A549 (cell line): ENCODE measurements at regions not wholly inside any gene's neighbourhood (a gene's known extent, or its start where the extent isn't known, plus 50 kb on each side); places are given as distances from the start of the nearest gene placed in this dataset.

Experiments
- ATAC-seq, 2 experiments: fragments of 200-7000 bp in 1 of 2; fragments of >200 bp in 1 of 2; cut with Nextera tagmentation in 1 of 2; cut with Tn5 transposase in 1 of 2; 3 replicates each; pipeline versions ENCODE4 v1.8.0 to v1.9.1; 2018 to 2020; ENCODE audit warnings: mild to moderate bottlenecking in 1 of 2, moderate library complexity in 1 of 2
- CTCF ChIA-PET: fragments of 300-600 bp; sonication (Branson Sonifier 250); formaldehyde crosslinking; extraction: SDS; loops from one replicate; lab custom pipeline; 2021; ENCODE audit warnings: antibody characterized with exemption, inconsistent platforms; lab: Yijun Ruan, JAX
- POLR2A ChIA-PET: fragments of 350-600 bp; formaldehyde crosslinking; extraction: SDS; loops from one replicate; lab custom pipeline; 2021; ENCODE audit warnings: antibody characterized with exemption, inconsistent platforms; lab: Yijun Ruan, JAX
- DNase-seq, 2 experiments: peaks; one replicate each; pipeline versions ENCODE4 v3.0.0 to v3.0.0-alpha.2; 2011 to 2016; ENCODE audit warnings: low read depth in 1 of 2, low spot score in 1 of 2
- FAIRE-seq: peaks from 2 replicates; lab custom pipeline; 2011; peaks lifted over from hg19 to GRCh38; lab: Jason Lieb, UNC
- H3K27ac ChIP-seq, 2 experiments: fragments of >200 bp; sonication (Bioruptor Twin); formaldehyde crosslinking; 3 replicates each; pipeline ENCODE4 v1.5.1; 2016 to 2017
- H3K4me1 ChIP-seq: fragments of >200 bp; sonication (Bioruptor Twin); formaldehyde crosslinking; 3 replicates; pipeline ENCODE4 v1.6.1; 2016
- H3K4me2 ChIP-seq: fragments of >200 bp; sonication (Bioruptor Twin); formaldehyde crosslinking; 3 replicates; pipeline ENCODE4 v1.6.1; 2016
- H3K4me3 ChIP-seq: fragments of >200 bp; sonication (Bioruptor Twin); formaldehyde crosslinking; 3 replicates; pipeline ENCODE4 v1.5.1; 2016
- H3K9me3 ChIP-seq: fragments of >200 bp; sonication (Bioruptor Twin); formaldehyde crosslinking; 3 replicates; pipeline ENCODE4 v1.6.1; 2016
- ATOH8 ChIP-seq: fragments of 250-450 bp; sonication (Bioruptor Pico); IDR thresholded peaks from 2 replicates; pipeline ENCODE4 v1.5.0; 2020; ENCODE audit warnings: low read depth, mild to moderate bottlenecking, moderate library complexity
- BCL3 ChIP-seq: fragments of >200 bp; sonication (Bioruptor Twin); formaldehyde crosslinking; IDR thresholded peaks from 3 replicates; pipeline ENCODE4 v1.6.1; 2016
- CBX2 ChIP-seq: fragments of 200-600 bp; sonication (generic); IDR thresholded peaks from 2 replicates; pipeline ENCODE4 v1.6.1; 2016; ENCODE audit warnings: low read depth, mild to moderate bottlenecking, borderline replicate concordance
- CBX8 ChIP-seq: fragments of 200-600 bp; sonication (generic); IDR thresholded peaks from 2 replicates; pipeline ENCODE4 v1.6.1; 2016
- CTCF ChIP-seq: fragments of >200 bp; sonication (Bioruptor Twin); formaldehyde crosslinking; IDR thresholded peaks from 3 replicates; pipeline ENCODE4 v1.5.1; 2016
- E2F6 ChIP-seq: IDR thresholded peaks from 2 replicates; pipeline ENCODE4 v1.6.1; 2012; ENCODE audit warnings: low read depth, borderline replicate concordance
- ELK1 ChIP-seq: fragments of 150-350 bp; IDR thresholded peaks from 2 replicates; pipeline ENCODE4 v1.6.1; 2014; ENCODE audit warnings: low read depth, mild to moderate bottlenecking, low read length
- FOSL2 ChIP-seq, 2 experiments: fragments of 450-650 bp in 1 of 2; fragments of >200 bp in 1 of 2; sonication (Bioruptor Twin) in 1 of 2; formaldehyde crosslinking; IDR thresholded peaks; 2 replicates each; pipeline versions ENCODE4 v1.5.0 to v1.6.1; 2016 to 2020; ENCODE audit warnings: mild to moderate bottlenecking in 1 of 2, moderate library complexity in 1 of 2
- GATA3 ChIP-seq: IDR thresholded peaks from 2 replicates; pipeline ENCODE4 v1.6.1; 2012; ENCODE audit warnings: borderline replicate concordance
- HDAC2 ChIP-seq: fragments of 200-600 bp; sonication (generic); IDR thresholded peaks from 2 replicates; pipeline ENCODE4 v1.6.1; 2016
- HES2 ChIP-seq: fragments of >200 bp; sonication (Bioruptor Twin); formaldehyde crosslinking; IDR thresholded peaks from 2 replicates; pipeline ENCODE4 v1.6.1; 2016
- HEYL ChIP-seq: fragments of 250-450 bp; sonication (Bioruptor Pico); IDR thresholded peaks from 2 replicates; pipeline ENCODE4 v1.8.0; 2021; ENCODE audit warnings: mild to moderate bottlenecking, moderate library complexity
- HOXA7 ChIP-seq: fragments of 250-450 bp; sonication (Bioruptor Pico); IDR thresholded peaks from 2 replicates; pipeline ENCODE4 v1.5.0; 2020; ENCODE audit warnings: mild to moderate bottlenecking, moderate library complexity
- KDM1A ChIP-seq: fragments of 200-600 bp; sonication (generic); IDR thresholded peaks from 2 replicates; pipeline ENCODE4 v1.6.1; 2016; ENCODE audit warnings: low read depth, mild to moderate bottlenecking
- MAZ ChIP-seq: fragments of 150-350 bp; IDR thresholded peaks from 2 replicates; pipeline ENCODE4 v1.6.1; 2014; ENCODE audit warnings: antibody characterized with exemption, low read depth, low read length, borderline replicate concordance
- MYC ChIP-seq: IDR thresholded peaks from 2 replicates; pipeline ENCODE4 v1.6.1; 2012; ENCODE audit warnings: mild to moderate bottlenecking, inconsistent platforms, low read length, improper control_type of control experiment, borderline replicate concordance
- NPAS2 ChIP-seq: fragments of 250-450 bp; sonication (Bioruptor Pico); IDR thresholded peaks from 2 replicates; pipeline ENCODE4 v1.8.0; 2022; ENCODE audit warnings: mild to moderate bottlenecking, moderate library complexity, borderline replicate concordance
- NR3C1 ChIP-seq: fragments of >200 bp; sonication (Bioruptor Twin); formaldehyde crosslinking; IDR thresholded peaks from 3 replicates; pipeline ENCODE4 v1.6.1; 2017
- PBX3 ChIP-seq: IDR thresholded peaks from 2 replicates; pipeline ENCODE4 v1.6.1; 2012
- POLR2A ChIP-seq: IDR thresholded peaks from 2 replicates; pipeline ENCODE4 v1.6.1; 2012; ENCODE audit warnings: mild to moderate bottlenecking, low read length
- POLR2AphosphoS2 ChIP-seq: conservative IDR thresholded peaks from 2 replicates; pipeline ENCODE4 v1.6.1; 2012; ENCODE audit warnings: low read length, improper control_type of control experiment, inconsistent platforms
- RAD21 ChIP-seq, 2 experiments: fragments of >200 bp in 1 of 2; sonication (Bioruptor Twin) in 1 of 2; formaldehyde crosslinking in 1 of 2; IDR thresholded peaks in 1 of 2; conservative IDR thresholded peaks in 1 of 2; 2 replicates in 1 of 2; 3 replicates in 1 of 2; pipeline ENCODE4 v1.6.1; 2012 to 2018; ENCODE audit warnings: inconsistent platforms in 1 of 2
- RARB ChIP-seq: fragments of 250-450 bp; sonication (Bioruptor Pico); IDR thresholded peaks from 2 replicates; pipeline ENCODE4 v1.8.0; 2021; ENCODE audit warnings: mild to moderate bottlenecking, moderate library complexity
- RFX5 ChIP-seq: fragments of 450-650 bp; IDR thresholded peaks from 2 replicates; pipeline ENCODE4 v1.7.1; 2014; ENCODE audit warnings: antibody characterized with exemption, mild to moderate bottlenecking, moderate library complexity
- TFCP2L1 ChIP-seq: fragments of 250-450 bp; sonication (Bioruptor Pico); IDR thresholded peaks from 2 replicates; pipeline ENCODE4 v1.5.0; 2021; ENCODE audit warnings: mild to moderate bottlenecking
- TP53 ChIP-seq: fragments of 250-450 bp; sonication (Bioruptor Pico); IDR thresholded peaks from 2 replicates; pipeline ENCODE4 v1.5.0; 2021; ENCODE audit warnings: mild to moderate bottlenecking, moderate library complexity
- USF2 ChIP-seq: fragments of 450-650 bp; IDR thresholded peaks from 2 replicates; pipeline ENCODE4 v1.6.1; 2014; ENCODE audit warnings: antibody characterized with exemption
- ZFP36 ChIP-seq: fragments of 450-650 bp; IDR thresholded peaks from 2 replicates; pipeline ENCODE4 v1.6.1; 2014; ENCODE audit warnings: borderline replicate concordance; ENCODE audit not compliant: partially characterized antibody
- ZSCAN20 ChIP-seq: fragments of 250-450 bp; sonication (Bioruptor Pico); IDR thresholded peaks from 2 replicates; pipeline ENCODE4 v1.8.0; 2022; ENCODE audit warnings: mild to moderate bottlenecking, moderate library complexity
- WGBS: methylation state at CpG from one replicate; pipeline ENCODE4 v1.1.6; 2017; ENCODE audit errors: missing lambda C conversion rate; 5-methylcytosine and 5-hydroxymethylcytosine counted together

- TF ChIP-seq HOXA7 (CRISPR knock-in tag) (no peak), KDM1A (no peak), POLR2A (no peak), CTCF (no peak), E2F6 (no peak), RARB (no peak), ATOH8 (CRISPR knock-in tag) (no peak), TFCP2L1 (CRISPR knock-in tag) (no peak), BCL3 (no peak), NR3C1 (no peak), HDAC2 (no peak), GATA3 (no peak), POLR2AphosphoS2 (no peak), RFX5 (no peak), TP53 (CRISPR knock-in tag) (no peak), MYC (no peak), CBX8 (no peak), MAZ (no peak)
- FAIRE-seq = no peak
- ChIA-PET POLR2A (no interaction called here), CTCF (no interaction called here)
- WGBS = 31% methylated on average over 3 of the region's 3 CpGs
- Histone ChIP-seq H3K4me3 (no peak overlapping the region), H3K4me2 (no peak overlapping the region), H3K27ac (no peak overlapping the region), H3K9me3 (no peaks in the 10 kb centered on the region), H3K4me1 (no peaks in the 10 kb centered on the region)
- no peak for ATAC-seq
- DNase-seq = no peak
These were observed 2050.2 kb upstream of the AGA start for GRCh38 chr4:179492260-179493080.

GRCh38 chr4:179503976-179504375 lies 2061.7 kb upstream of the AGA start:
- no peak for ATAC-seq
- WGBS = 3% methylated on average over 1 of the region's 1 CpG
- Histone ChIP-seq H3K9me3 (no peaks in the 10 kb centered on the region), H3K4me3 (no peak overlapping the region), H3K4me1 (no peaks in the 10 kb centered on the region), H3K27ac (no peak overlapping the region), H3K4me2 (no peak overlapping the region)
- no peak for DNase-seq
- ChIA-PET CTCF (no interaction called here), POLR2A (no interaction called here)
- FAIRE-seq = no peak
- no peak for TF ChIP-seq NPAS2 (CRISPR knock-in tag)
- no peak for TF ChIP-seq GATA3
- no peak for TF ChIP-seq HOXA7 (CRISPR knock-in tag)
- TF ChIP-seq KDM1A = no peak
- no peak for TF ChIP-seq PBX3
- TF ChIP-seq ELK1 = no peak
- no peak for TF ChIP-seq ZSCAN20
- TF ChIP-seq HES2 = no peak
- no peak for TF ChIP-seq FOSL2 (IDR thresholded peaks at IDR 0.05)
- TF ChIP-seq FOSL2 (CRISPR knock-in tag; IDR thresholded peaks at IDR 0.05) = no peak
- no peak for TF ChIP-seq RAD21 (conservative IDR thresholded peaks at IDR 0.05 in 1 of 2, IDR thresholded peaks at IDR 0.05 in 1 of 2)
- TF ChIP-seq CBX2 = no peak
- no peak for TF ChIP-seq USF2
- TF ChIP-seq CBX8 = no peak
- TF ChIP-seq ZFP36 = no peak
- TF ChIP-seq HEYL (CRISPR knock-in tag) = no peak
- no peak for TF ChIP-seq E2F6
